Choroid plexus epithelial cell (primary cell): ENCODE measurements at regions not wholly inside any gene's neighbourhood (a gene's known extent, or its start where the extent isn't known, plus 50 kb on each side); places are given as distances from the start of the nearest gene placed in this dataset.

Experiments used
- DNase-seq: peaks from one replicate; pipeline ENCODE4 v3.0.0-alpha.2; 2010; ENCODE audit warnings: low read depth
- H3K4me3 ChIP-seq: 2 replicates; pipeline ENCODE4 v1.5.1; 2011; ENCODE audit warnings: low read depth, mild to moderate bottlenecking, control low read depth, low read length, moderate library complexity
- CTCF ChIP-seq: conservative IDR thresholded peaks from 2 replicates; pipeline ENCODE4 v1.5.1; 2011; ENCODE audit warnings: low read depth, mild to moderate bottlenecking, control low read depth, inconsistent platforms, low read length, moderate library complexity

DNA sequence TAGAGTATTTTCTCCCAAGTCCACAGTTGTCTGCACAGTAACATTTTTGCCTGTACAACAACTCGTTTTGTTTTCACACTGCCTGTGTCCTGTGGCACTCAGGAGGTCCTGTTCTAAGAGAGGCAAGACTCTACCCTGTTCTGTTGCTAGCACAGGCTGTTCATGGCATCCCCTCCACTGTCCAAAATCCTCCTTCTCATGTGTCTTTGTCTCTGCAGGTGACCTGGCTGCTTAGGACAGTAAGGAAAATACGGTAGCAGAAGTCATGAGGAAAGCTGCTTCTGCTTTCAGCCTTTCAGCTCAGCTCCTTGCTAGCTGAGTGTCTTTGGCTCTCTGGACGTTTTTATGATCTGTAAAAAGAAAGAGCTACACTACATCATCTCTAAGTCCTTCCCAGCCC is 205.9 kb downstream of the C1D start:
- DNase-seq, result no peak
- no peak for TF ChIP-seq CTCF
- no peak overlapping the region for H3K4me3 ChIP-seq

DNA sequence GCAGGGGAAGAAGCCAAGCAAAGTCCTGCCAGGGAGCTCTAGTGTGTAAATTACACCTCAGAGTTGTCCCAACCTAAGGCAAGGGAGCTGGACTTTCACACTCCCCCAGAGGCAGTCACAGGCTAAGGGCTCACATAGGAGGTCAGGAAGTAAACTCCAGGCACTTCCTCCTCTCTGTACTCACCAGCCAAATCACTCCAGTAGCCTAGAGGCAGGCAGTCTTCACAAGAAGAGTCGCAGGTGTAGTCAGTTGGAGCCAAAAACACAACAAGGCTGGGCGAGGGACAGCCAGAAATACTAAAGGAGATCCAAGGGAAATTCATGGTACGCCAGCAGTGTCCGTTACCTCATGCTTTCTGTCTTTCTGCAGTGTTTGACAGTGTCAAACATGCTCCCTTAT is 205.0 kb downstream of the C1D start:
- TF ChIP-seq CTCF, result no peak
- H3K4me3 ChIP-seq, result no peak overlapping the region
- no peak for DNase-seq

DNA sequence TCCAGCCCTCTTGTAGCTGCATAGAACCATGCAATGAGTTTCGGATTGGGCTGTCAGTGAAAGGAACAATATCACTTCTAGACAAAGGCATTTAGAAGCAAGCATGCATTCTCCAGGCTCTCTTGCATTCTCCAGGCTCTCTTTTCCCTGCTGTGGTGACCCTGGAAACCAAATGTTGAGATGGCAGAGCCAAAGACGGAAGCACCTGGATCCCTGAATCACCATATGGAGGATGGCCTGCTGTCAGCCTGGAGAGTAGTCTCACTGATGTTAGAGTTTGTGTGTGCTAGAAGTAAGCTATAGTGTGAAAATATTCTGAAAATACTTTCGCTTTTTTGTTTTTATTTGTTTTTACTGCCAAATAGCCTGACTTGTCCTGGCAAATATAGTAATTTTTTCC is 203.9 kb downstream of the C1D start:
- no peak for TF ChIP-seq CTCF
- no peak for DNase-seq
- no peak overlapping the region for H3K4me3 ChIP-seq

GRCh38 chr2:67865917-67866316 is 196.9 kb downstream of the C1D start:
- TF ChIP-seq CTCF, result peak; percentile 5
- peak; percentile 13 for DNase-seq
- H3K4me3 ChIP-seq, result no peak overlapping the region

DNA sequence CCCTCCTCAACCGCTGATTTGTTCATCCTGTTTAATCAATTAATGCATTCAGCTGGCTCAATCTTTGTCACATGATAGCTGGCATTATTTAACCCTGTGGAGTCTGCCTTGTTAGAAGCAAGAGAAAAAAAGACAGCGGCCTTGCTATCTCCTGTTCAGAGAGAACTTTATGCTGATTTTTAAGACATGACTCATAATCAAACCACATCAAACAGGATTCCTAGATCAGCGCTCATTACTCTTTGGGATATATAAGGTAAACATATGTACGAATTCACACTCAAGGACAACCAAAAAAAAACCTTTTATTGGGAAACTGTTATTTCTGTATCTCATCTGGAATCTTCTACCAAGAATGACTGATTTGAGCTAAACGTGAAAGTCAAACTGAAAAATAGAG is 195.1 kb downstream of the C1D start:
- no peak for TF ChIP-seq CTCF
- peak; percentile 22 for DNase-seq
- no peak overlapping the region for H3K4me3 ChIP-seq

DNA sequence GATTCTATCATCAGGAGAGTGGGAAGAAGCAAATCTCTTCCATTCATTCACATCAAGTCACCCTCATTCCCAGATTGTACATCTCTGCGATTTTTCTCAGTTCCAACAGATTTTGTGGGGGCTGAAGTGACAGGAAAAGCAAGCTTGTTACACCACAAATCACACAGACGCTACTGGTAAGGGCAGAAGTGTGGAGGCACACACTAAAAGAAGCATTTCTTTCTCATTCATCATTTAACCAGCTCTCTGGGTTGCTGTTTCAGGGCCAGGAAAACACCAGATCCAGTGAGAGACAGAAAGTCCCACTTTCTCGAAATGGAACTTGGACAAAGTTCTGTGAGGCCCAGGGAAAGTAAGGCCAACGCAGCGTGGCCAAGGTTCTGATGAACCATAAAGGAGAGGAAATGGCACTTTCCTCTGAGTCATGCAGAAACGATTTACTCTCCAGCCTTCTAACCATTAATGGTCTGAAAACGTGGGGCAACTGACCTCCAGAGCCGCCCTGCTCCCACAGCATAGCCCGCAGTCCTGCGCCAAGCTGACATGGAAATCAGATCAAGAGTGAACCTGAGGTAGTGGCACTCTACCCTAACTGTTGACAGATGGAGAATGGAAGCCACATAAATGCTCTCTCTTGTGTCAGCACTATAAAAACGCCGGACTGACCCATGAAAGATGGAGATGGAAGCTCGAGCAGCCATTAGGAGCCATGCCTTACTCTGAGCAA is 191.0 kb downstream of the C1D start:
- peak; percentile 70 for DNase-seq
- no peak overlapping the region for H3K4me3 ChIP-seq
- no peak for TF ChIP-seq CTCF

DNA sequence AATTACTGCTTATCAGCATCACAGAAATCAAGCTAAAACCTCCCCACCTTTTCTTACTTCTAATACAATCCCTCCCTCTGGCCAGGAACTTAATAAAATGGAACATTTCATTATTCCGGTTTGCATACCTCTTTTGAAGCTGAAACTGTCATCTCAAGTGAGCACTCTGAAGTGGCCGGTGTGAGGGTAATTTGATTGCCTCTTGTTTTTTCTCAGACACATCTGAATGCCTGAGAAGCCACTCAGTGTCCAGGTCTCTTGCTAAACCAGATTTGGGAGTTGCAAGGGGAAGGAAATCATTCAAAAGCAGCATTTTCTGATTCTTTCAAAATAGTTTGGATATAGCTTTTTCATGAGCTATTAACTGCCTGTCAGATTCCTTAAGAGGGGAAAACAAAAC is 190.3 kb downstream of the C1D start:
- TF ChIP-seq CTCF, result no peak
- no peak overlapping the region for H3K4me3 ChIP-seq
- no peak for DNase-seq
